ENCODE measurements at regions not wholly inside any gene's neighbourhood (a gene's known extent, or its start where the extent isn't known, plus 50 kb on each side); places are given as distances from the start of the nearest gene placed in this dataset.

- intact Hi-C loops (cut with micrococcal nuclease) = no loop called here
- Histone ChIP-seq H3K36me3 (ENCODE audit: control insufficient read depth in 2 of 2, extremely low read depth in 1 of 2, insufficient read depth in 2 of 2, low read length in 2 of 2) (no peaks in the 10 kb centered on the region), H2AFZ (ENCODE audit: low read depth, low read length) (no peak overlapping the region), H3K4me3 (replicated peaks in 1 of 3; ENCODE audit: insufficient read depth in 1 of 3, low read depth in 1 of 3, low read length in 3 of 3) (no peak overlapping the region), H3K27ac (ENCODE audit: insufficient read depth, low read depth, low read length) (no peak overlapping the region), H3K9me1 (replicated peaks; ENCODE audit: control insufficient read depth, extremely low read depth, insufficient read depth, low read length) (no peaks in the 10 kb centered on the region), H3K9ac (replicated peaks; ENCODE audit: extremely low read depth, insufficient read depth, low read length) (no peak overlapping the region), H3K4me1 (ENCODE audit: control insufficient read depth, extremely low read depth, insufficient read depth, low read length) (peaks cover 8% of the 10 kb centered on the region), H4K20me1 (replicated peaks; ENCODE audit: control insufficient read depth, extremely low read depth, insufficient read depth, low read length) (peaks cover 2% of the 10 kb centered on the region), H3K4me2 (ENCODE audit: insufficient read depth, low read length) (peak overlapping the region; percentile 5), H3K9me3 (replicated peaks; ENCODE audit: control insufficient read depth, insufficient read depth, low read length) (no peaks in the 10 kb centered on the region), H3K27me3 (ENCODE audit: control insufficient read depth in 2 of 2, insufficient read depth in 2 of 2, low read length in 2 of 2) (no peaks in the 10 kb centered on the region), H3K79me2 (ENCODE audit: control insufficient read depth, insufficient read depth, low read length) (no peaks in the 10 kb centered on the region)
- TF ChIP-seq POLR2A (IDR thresholded peaks at IDR 0.05; ENCODE audit: low read depth, low read length) (no peak), EZH2 (IDR thresholded peaks at IDR 0.05; ENCODE audit: borderline replicate concordance, low read depth, low read length, severe bottlenecking) (no peak), FOS (IDR thresholded peaks at IDR 0.05; ENCODE audit: borderline replicate concordance, insufficient read depth, low read length) (peak; percentile 77), GATA2 (IDR thresholded peaks at IDR 0.05; ENCODE audit: insufficient read depth, insufficient read length, low read depth, low read length) (no peak), JUN (IDR thresholded peaks at IDR 0.05; ENCODE audit: borderline replicate concordance, insufficient read depth, insufficient read length, low read depth) (peak; percentile 56), POLR2AphosphoS5 (IDR thresholded peaks at IDR 0.05; ENCODE audit: insufficient read depth, low read depth, low read length) (peak; percentile 18), MYC (IDR thresholded peaks at IDR 0.05; ENCODE audit: low read depth, low read length) (no peak)
- TF ChIP-seq, protein P1, sequence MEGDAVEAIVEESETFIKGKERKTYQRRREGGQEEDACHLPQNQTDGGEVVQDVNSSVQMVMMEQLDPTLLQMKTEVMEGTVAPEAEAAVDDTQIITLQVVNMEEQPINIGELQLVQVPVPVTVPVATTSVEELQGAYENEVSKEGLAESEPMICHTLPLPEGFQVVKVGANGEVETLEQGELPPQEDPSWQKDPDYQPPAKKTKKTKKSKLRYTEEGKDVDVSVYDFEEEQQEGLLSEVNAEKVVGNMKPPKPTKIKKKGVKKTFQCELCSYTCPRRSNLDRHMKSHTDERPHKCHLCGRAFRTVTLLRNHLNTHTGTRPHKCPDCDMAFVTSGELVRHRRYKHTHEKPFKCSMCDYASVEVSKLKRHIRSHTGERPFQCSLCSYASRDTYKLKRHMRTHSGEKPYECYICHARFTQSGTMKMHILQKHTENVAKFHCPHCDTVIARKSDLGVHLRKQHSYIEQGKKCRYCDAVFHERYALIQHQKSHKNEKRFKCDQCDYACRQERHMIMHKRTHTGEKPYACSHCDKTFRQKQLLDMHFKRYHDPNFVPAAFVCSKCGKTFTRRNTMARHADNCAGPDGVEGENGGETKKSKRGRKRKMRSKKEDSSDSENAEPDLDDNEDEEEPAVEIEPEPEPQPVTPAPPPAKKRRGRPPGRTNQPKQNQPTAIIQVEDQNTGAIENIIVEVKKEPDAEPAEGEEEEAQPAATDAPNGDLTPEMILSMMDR (IDR thresholded peaks at IDR 0.05; ENCODE audit: extremely low read depth in 1 of 2, insufficient read depth in 1 of 2, low read depth in 1 of 2, low read length in 2 of 2) = no peak
- TF ChIP-seq, protein P2, sequence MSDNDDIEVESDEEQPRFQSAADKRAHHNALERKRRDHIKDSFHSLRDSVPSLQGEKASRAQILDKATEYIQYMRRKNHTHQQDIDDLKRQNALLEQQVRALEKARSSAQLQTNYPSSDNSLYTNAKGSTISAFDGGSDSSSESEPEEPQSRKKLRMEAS (IDR thresholded peaks at IDR 0.05; ENCODE audit: insufficient read depth, insufficient read length) = no peak
- DNase-seq (ENCODE audit: low read depth, low spot score) (peak; percentile 86), FAIRE-seq (peak; percentile 78)
- CTCF ChIA-PET = interaction anchor here (0.6 to 1.9 kb wide), 4 partner anchors 10 to 18 kb away, joined by 3 to 7 read pairs (median 4); no protein-coding TSS in a partner anchor
- dilution Hi-C loops (cut with MboI; ENCODE audit: extremely low pct_ligation_motif_present, low sequenced_read_pairs) = no loop called here
- POLR2A ChIA-PET = interaction anchor here (0.9 kb wide), 1 partner anchor 99 kb away, joined by 4 read pairs; no protein-coding TSS in a partner anchor
- no TSS peak for BruUV-seq (replicated peaks)
Measured at GRCh38 chr4:20603671-20604313, 96.5 kb upstream of the PACRGL start.

All from endothelial cell of umbilical vein (primary cell).